Karpas-422 (cell line): ENCODE measurements at regions not wholly inside any gene's neighbourhood (a gene's known extent, or its start where the extent isn't known, plus 50 kb on each side); places are given as distances from the start of the nearest gene placed in this dataset.

Experiments
- DNase-seq: peaks from one replicate; pipeline ENCODE4 v3.0.0-alpha.2; 2015
- H2AFZ ChIP-seq: fragments of 200-600 bp; sonication (generic); 2 replicates; pipeline ENCODE4 v1.6.1; 2014; ENCODE audit warnings: antibody characterized with exemption, low read length, mixed read lengths
- H3K27ac ChIP-seq: fragments of 200-600 bp; sonication (generic); 2 replicates; pipeline ENCODE4 v1.5.1; 2014; ENCODE audit warnings: mild to moderate bottlenecking, low read length, moderate library complexity
- H3K27me3 ChIP-seq: fragments of 200-600 bp; sonication (generic); 2 replicates; pipeline ENCODE4 v1.6.1; 2014; ENCODE audit warnings: low read length, mixed read lengths
- H3K36me3 ChIP-seq: fragments of 200-600 bp; sonication (generic); 2 replicates; pipeline ENCODE4 v1.6.1; 2014; ENCODE audit warnings: low read length, mixed read lengths; ENCODE audit not compliant: insufficient read depth
- H3K4me1 ChIP-seq: fragments of 200-600 bp; sonication (generic); 2 replicates; pipeline ENCODE4 v1.6.1; 2014; ENCODE audit warnings: mild to moderate bottlenecking, low read length, mixed read lengths
- H3K4me2 ChIP-seq: fragments of 200-600 bp; sonication (generic); 2 replicates; pipeline ENCODE4 v1.6.1; 2014; ENCODE audit warnings: low read length, low read depth, mild to moderate bottlenecking; ENCODE audit not compliant: poor library complexity, severe bottlenecking
- H3K4me3 ChIP-seq: fragments of 200-600 bp; sonication (generic); 2 replicates; pipeline ENCODE4 v1.5.1; 2014; ENCODE audit warnings: mild to moderate bottlenecking, antibody characterized with exemption, low read length, mixed read lengths
- H3K79me2 ChIP-seq: fragments of 200-600 bp; sonication (generic); 2 replicates; pipeline ENCODE4 v1.6.1; 2014; ENCODE audit warnings: mild to moderate bottlenecking, low read length, mixed read lengths
- H3K9ac ChIP-seq: fragments of 200-600 bp; sonication (generic); 2 replicates; pipeline ENCODE4 v1.6.0; 2014; ENCODE audit warnings: low read length
- H3K9me2 ChIP-seq: fragments of 200-600 bp; sonication (generic), shearing (Covaris generic); replicated peaks from 2 replicates; pipeline ENCODE4 v1.6.0; 2014; ENCODE audit warnings: mild to moderate bottlenecking, low read length, moderate library complexity; ENCODE audit not compliant: insufficient read depth
- H3K9me3 ChIP-seq: fragments of 300-700, 200-600 bp; sonication (generic); 2 replicates; pipeline ENCODE4 v1.6.1; 2014; ENCODE audit warnings: low read length, mixed read lengths
- H4K20me1 ChIP-seq: fragments of 200-600 bp; sonication (generic); 2 replicates; pipeline ENCODE4 v1.6.1; 2014; ENCODE audit warnings: mild to moderate bottlenecking, antibody characterized with exemption, low read length, low read depth; ENCODE audit not compliant: insufficient read depth

DNA sequence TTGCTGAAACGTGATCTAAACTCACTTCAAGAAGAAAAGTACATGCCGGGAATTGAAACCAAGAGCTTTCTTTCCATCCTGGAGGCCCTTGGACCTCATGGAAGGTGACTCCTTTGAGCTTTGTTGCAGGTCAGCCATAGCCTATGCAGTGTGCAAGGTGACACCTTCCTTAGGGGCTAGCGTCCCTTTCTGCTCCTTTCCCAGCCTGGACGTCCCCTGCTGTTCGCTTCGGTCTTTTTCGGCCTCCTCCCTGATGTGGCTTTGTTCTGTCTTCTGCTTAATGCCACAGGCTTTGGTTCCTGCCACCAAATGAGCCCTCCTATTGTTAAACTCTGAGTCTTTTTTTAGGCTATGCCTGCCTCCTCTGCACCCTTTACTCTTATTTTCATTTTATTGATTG, 308.8 kb downstream of the BRINP2 start:
- Histone ChIP-seq H3K4me1 (no peaks in the 10 kb centered on the region), H3K79me2 (no peaks in the 10 kb centered on the region), H2AFZ (no peak overlapping the region), H3K27ac (no peak overlapping the region), H3K4me3 (no peak overlapping the region), H3K9ac (no peak overlapping the region), H3K9me2 (no peaks in the 10 kb centered on the region), H4K20me1 (no peaks in the 10 kb centered on the region), H3K36me3 (no peaks in the 10 kb centered on the region), H3K4me2 (no peak overlapping the region), H3K27me3 (no peaks in the 10 kb centered on the region), H3K9me3 (no peaks in the 10 kb centered on the region)
- no peak for DNase-seq

DNA sequence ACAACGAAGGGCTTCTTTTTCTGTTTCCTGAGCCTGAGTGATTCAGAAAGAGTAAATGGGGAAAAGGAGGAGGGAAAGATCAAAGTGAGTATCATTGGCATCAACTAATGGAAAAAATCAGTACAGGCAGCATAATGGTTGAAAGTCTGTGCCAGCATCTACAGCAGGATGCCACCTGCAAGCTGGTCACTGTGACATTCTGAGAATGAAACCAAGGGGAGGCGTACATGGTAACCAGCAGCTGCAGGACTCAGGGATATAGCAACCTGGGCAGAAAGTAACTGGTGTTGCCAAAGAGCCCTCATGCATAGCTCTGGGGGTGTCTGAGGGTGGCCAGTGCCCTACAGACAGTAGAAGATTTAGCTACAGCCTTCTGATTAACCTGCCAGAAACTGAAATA, 305.9 kb downstream of the BRINP2 start:
- Histone ChIP-seq H3K4me1 (no peaks in the 10 kb centered on the region), H3K27ac (no peak overlapping the region), H2AFZ (no peak overlapping the region), H3K36me3 (no peaks in the 10 kb centered on the region), H3K4me2 (no peak overlapping the region), H3K79me2 (no peaks in the 10 kb centered on the region), H3K4me3 (no peak overlapping the region), H3K27me3 (no peaks in the 10 kb centered on the region), H3K9me2 (no peaks in the 10 kb centered on the region), H3K9me3 (no peaks in the 10 kb centered on the region), H3K9ac (no peak overlapping the region), H4K20me1 (no peaks in the 10 kb centered on the region)
- DNase-seq = no peak

DNA sequence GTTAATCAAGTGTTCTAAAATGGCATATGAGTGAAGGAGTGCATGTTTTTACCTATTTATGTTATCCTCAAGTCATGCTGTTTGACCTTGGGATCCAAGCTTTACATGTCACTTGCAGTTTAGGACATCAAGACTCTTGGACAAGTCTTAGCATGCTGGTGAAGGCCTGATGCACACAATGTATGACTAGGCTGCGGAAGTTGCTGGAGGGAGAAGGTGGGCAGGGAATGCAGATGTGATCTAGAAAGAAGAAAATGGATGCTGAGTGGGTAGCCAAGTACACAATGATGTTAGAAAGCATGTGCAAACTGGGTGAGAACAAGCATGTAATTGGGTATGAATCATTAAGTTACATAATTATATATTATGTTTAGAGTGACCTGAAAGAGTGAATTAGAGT, 301.8 kb downstream of the BRINP2 start:
- no peaks in the 10 kb centered on the region for H3K9me2 ChIP-seq
- no peaks in the 10 kb centered on the region for H3K27me3 ChIP-seq
- H3K4me2 ChIP-seq = no peak overlapping the region
- no peaks in the 10 kb centered on the region for H3K79me2 ChIP-seq
- H3K36me3 ChIP-seq = no peaks in the 10 kb centered on the region
- H3K27ac ChIP-seq = no peak overlapping the region
- no peaks in the 10 kb centered on the region for H3K9me3 ChIP-seq
- no peak overlapping the region for H3K9ac ChIP-seq
- no peak for DNase-seq
- no peak overlapping the region for H2AFZ ChIP-seq
- no peaks in the 10 kb centered on the region for H4K20me1 ChIP-seq
- no peak overlapping the region for H3K4me3 ChIP-seq
- H3K4me1 ChIP-seq = no peaks in the 10 kb centered on the region

DNA sequence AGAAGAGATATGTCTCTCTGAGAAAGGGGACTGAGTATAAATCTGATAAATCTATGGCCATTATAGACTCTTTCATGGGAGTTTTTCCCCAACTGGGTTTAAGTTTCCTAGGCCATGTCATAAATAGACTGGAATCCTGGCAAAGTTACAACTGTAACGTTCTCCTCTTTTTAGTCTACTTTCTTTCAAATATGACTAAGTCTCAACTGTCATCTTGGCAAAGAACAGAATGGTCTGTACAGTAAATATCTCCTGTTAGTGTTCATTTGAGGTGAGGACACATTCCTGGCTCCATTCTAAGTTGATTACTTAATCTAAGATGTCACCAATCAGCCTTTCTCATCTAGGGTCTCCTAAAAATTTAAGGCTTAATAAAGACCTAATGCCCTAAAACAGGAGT, 300.5 kb downstream of the BRINP2 start:
- Histone ChIP-seq H3K4me3 (no peak overlapping the region), H3K4me1 (no peaks in the 10 kb centered on the region), H3K27ac (no peak overlapping the region), H3K27me3 (no peaks in the 10 kb centered on the region), H3K9ac (no peak overlapping the region), H3K4me2 (no peak overlapping the region), H3K9me2 (no peaks in the 10 kb centered on the region), H3K79me2 (no peaks in the 10 kb centered on the region), H4K20me1 (no peaks in the 10 kb centered on the region), H2AFZ (no peak overlapping the region), H3K36me3 (no peaks in the 10 kb centered on the region), H3K9me3 (no peaks in the 10 kb centered on the region)
- DNase-seq = no peak

DNA sequence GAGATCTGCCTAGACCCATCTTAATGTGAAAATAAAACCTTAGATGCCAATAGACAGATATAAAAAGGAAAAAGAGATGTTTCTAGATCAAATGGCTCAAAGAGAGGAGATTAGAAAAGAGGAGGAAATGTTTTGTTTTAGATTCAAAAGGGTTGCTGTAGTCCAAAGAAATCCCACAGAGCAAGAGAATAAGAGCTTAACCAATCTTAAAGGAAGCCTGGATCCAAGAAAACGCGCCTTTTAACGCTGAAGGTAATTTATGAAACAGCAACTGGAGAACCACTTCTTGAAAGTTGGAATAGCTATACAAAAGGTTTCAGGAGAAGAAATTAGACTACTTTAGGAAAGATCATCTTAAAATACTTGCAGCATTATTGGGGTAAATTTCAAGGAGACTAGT, 298.8 kb downstream of the BRINP2 start:
- Histone ChIP-seq H3K36me3 (no peaks in the 10 kb centered on the region), H3K79me2 (no peaks in the 10 kb centered on the region), H3K4me1 (no peaks in the 10 kb centered on the region), H3K9ac (no peak overlapping the region), H3K9me2 (no peaks in the 10 kb centered on the region), H3K9me3 (no peaks in the 10 kb centered on the region), H3K4me3 (no peak overlapping the region), H3K27me3 (no peaks in the 10 kb centered on the region), H3K27ac (no peak overlapping the region), H4K20me1 (no peaks in the 10 kb centered on the region), H2AFZ (no peak overlapping the region), H3K4me2 (no peak overlapping the region)
- DNase-seq = no peak

DNA sequence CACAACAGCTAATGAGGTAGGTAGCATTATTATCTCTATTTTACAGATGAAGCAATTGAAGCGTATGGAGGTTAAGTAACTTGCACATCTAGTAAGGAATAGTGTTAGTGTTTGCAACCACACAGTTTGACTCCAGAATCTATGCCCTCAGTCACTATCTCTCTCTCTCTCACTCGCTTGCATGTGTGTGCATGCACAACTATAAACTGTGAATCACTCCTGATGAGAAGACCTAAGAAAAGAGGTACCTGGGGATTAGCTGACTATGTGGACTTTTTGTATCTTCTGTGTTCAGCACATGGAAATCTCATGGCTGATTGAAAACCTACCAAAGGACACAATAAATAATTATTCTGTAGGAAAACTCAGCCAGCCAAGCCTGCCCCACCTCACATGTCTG, 295.5 kb downstream of the BRINP2 start:
- DNase-seq = no peak
- no peaks in the 10 kb centered on the region for H4K20me1 ChIP-seq
- H3K9ac ChIP-seq = no peak overlapping the region
- no peaks in the 10 kb centered on the region for H3K79me2 ChIP-seq
- no peak overlapping the region for H3K4me3 ChIP-seq
- H3K27ac ChIP-seq = no peak overlapping the region
- no peaks in the 10 kb centered on the region for H3K4me1 ChIP-seq
- no peaks in the 10 kb centered on the region for H3K9me3 ChIP-seq
- no peak overlapping the region for H3K4me2 ChIP-seq
- H2AFZ ChIP-seq = no peak overlapping the region
- H3K36me3 ChIP-seq = no peaks in the 10 kb centered on the region
- H3K9me2 ChIP-seq = no peaks in the 10 kb centered on the region
- no peaks in the 10 kb centered on the region for H3K27me3 ChIP-seq

DNA sequence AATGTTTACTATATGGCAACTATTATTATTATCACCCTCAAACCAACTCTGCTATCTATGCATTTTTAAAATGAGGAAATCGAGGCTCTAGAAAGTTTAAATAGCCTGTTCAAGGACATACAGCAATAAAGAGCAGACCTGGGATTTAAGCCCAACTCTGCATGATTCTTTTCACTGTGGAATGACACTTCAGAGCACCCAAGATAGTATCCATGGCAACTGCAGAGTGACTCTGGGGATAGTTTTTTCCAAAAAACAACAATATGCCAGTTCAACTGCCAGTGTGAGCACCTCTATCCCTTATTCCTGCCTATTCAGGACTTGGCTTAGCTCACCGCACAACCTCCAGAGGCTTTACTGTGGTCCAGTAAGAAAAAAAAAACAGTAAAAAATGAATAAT, 293.9 kb downstream of the BRINP2 start:
- Histone ChIP-seq H2AFZ (no peak overlapping the region), H3K27me3 (no peaks in the 10 kb centered on the region), H3K4me3 (no peak overlapping the region), H3K27ac (no peak overlapping the region), H3K36me3 (no peaks in the 10 kb centered on the region), H3K9me3 (no peaks in the 10 kb centered on the region), H3K9me2 (no peaks in the 10 kb centered on the region), H3K79me2 (no peaks in the 10 kb centered on the region), H3K9ac (no peak overlapping the region), H3K4me2 (no peak overlapping the region), H4K20me1 (no peaks in the 10 kb centered on the region), H3K4me1 (no peaks in the 10 kb centered on the region)
- DNase-seq = no peak

DNA sequence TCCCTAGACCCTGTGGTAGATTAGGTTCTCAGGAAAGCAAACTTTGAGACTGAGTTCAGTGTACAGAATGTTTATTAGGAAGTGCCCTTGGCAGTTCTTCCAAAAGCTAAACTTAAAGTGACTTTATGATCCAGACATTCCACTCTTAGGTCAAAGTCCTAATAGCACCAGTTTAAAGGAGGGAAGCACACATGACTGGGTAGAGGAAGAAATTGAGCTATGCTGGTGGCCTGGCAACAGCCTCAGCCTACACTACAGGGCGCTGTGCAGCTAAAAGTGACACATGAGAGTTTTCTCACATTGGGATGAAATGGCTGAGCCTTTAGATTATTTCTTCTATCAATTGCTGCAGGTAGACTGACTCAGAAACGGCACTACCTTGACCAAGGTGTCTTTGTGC, 280.4 kb downstream of the BRINP2 start:
- H3K4me2 ChIP-seq = no peak overlapping the region
- H3K79me2 ChIP-seq = no peaks in the 10 kb centered on the region

DNA sequence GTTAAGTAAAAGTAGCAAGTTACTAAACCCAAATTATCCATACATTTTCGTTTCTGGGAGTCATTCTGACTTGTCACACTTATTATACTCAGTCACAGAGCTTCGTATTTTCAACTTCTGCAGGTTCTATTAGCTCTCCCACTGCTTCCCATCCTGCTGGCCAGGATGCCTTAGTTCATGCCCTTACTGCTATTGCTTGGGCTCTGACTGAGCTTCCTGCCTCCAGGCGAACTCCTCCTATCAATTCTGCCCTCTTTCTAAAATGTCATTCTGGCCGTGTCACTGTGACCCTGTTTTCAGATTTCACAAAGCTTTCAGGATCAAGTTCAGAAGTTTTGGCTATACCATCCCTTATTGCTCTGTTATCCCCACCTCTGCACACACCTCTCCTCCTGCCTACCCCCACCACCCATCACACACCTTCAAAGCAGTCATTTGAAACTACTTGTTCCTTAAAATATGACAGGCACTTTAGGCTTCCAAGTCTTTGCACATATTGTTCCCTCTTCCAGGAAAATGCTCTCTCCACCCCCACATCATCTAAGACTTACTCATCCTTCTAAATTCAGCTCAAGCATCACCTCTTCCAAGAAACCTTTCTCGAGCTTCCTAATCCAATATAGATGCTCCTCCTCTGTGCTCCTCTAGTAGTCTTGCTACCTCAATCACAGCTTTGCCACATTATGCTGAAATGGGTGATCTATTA, 278.0 kb downstream of the BRINP2 start:
- DNase-seq = no peak
- H3K4me3 ChIP-seq = no peak overlapping the region
- H3K4me1 ChIP-seq = no peaks in the 10 kb centered on the region
- H3K27me3 ChIP-seq = no peaks in the 10 kb centered on the region
- H3K27ac ChIP-seq = no peak overlapping the region
- no peaks in the 10 kb centered on the region for H3K79me2 ChIP-seq
- no peak overlapping the region for H3K9ac ChIP-seq
- H3K4me2 ChIP-seq = no peak overlapping the region
- H4K20me1 ChIP-seq = no peaks in the 10 kb centered on the region
- no peak overlapping the region for H2AFZ ChIP-seq
- no peaks in the 10 kb centered on the region for H3K36me3 ChIP-seq
- no peaks in the 10 kb centered on the region for H3K9me2 ChIP-seq
- H3K9me3 ChIP-seq = no peaks in the 10 kb centered on the region

More for the DNA sequence above, 280.4 kb downstream of the BRINP2 start:
- Histone ChIP-seq H3K27me3 (no peaks in the 10 kb centered on the region), H3K9me2 (no peaks in the 10 kb centered on the region), H3K36me3 (no peaks in the 10 kb centered on the region), H3K4me3 (no peak overlapping the region), H3K9ac (no peak overlapping the region), H3K27ac (no peak overlapping the region), H2AFZ (no peak overlapping the region), H3K9me3 (no peaks in the 10 kb centered on the region), H4K20me1 (no peaks in the 10 kb centered on the region), H3K4me1 (no peaks in the 10 kb centered on the region)
- DNase-seq = no peak
